ENCODE measurements at regions not wholly inside any gene's neighbourhood (a gene's known extent, or its start where the extent isn't known, plus 50 kb on each side); places are given as distances from the start of the nearest gene placed in this dataset.
A peak's percentile ranks its signal among the peaks of the same experiment; 100 is the strongest.
"Not testable (repeated sequence)": the region's sequence is repeated elsewhere in the genome, so short reads cannot be mapped to it uniquely, and the experiment has no call there.

DNA sequence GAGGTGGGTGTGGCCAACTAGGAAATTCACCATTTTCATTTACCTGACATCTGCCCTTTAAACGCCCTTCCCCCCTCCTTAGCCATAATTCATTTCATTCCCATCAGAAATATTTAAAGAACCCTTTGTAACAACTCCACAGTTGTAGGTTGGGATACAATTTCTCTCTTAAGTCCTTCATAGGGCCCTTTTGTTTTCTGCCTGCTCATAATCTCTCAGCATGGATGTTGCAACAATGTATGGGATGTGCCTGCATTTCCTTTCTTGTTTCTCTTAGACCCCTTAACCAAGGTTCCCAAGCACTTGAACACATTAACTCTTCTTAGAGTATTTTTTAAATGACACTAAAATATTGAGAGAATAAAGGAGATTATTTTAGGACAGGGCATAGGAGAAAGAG lies 51.7 kb upstream of the MYO10 start:
- intact Hi-C loops (cut with DNase I, micrococcal nuclease), result no loop called here
- ATAC-seq, result peak; percentile 18
- no peak for DNase-seq

DNA sequence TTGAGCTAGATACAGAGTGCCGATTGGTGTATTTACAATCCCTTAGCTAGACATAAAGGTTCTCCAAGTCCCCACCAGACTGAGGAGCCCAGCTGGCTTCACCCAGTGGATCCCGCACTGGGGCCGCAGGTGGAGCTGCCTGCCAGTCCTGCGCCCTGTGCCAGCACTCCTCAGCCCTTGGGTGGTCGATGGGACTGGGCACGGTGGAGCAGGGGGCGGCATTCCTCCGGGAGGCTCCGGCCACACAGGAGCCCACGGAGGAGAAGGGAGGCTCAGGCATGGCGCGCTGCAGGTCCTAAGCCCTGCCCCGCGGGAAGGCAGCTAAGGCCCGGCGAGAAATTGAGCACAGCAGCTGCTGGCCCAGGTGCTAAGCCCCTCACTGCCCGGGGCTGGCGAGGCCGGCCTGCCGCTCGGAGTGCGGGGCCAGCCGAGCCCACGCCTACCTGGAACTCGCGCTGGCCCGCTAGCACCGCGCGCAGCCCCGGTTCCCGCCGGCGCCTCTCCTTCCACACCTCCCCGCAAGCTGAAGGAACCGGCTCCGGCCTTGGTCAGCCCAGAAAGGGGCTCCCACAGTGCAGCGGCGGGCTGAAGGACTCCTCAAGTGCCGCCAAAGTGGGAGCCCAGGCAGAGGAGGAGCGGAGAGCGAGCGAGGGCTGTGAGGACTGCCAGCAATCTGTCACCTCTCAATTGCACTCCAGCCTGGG lies 54.9 kb upstream of the MYO10 start:
- intact Hi-C loops (cut with DNase I, micrococcal nuclease); ATAC-seq; DNase-seq: not testable (repeated sequence)

DNA sequence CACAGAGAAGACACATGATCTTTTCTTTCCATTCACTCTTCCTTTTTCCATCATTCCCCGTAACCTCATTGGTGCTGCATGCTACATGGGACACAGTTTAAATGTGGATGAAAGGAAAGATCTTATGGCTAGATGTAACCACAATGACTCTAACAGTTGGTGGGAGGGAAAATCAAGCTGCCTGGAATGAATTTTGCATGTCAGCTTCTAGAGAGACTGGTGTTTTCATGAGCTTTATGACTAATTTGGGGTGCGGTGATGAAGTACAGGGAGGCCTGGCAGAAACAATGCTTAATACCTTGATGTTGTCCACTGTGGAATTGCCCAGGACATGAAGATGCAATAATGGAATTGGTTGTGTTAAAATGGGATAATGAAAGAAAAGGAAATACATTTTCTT lies 55.9 kb upstream of the MYO10 start:
- intact Hi-C loops (cut with DNase I, micrococcal nuclease), result no loop called here
- ATAC-seq (no peak), DNase-seq (no peak)

DNA sequence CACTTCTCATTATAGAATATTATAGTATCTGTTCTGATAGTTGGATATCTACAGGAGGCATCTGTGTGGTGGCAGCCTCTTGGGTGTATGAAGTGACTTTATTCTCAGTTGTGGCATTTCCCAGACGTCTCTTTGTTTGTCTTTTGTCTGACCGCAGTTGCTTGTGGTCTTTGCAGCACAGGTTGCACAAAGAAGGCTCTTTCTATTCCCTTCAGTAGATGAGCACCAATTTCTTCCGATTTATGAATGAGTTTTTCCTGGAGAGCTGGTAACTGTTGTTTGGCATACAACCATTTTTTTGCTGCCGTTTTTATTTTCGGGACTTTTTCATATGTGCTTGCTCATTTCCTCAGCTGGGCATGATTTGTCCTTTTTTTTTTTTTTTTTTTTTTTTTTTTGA lies 56.4 kb upstream of the MYO10 start:
- DNase-seq (no peak), ATAC-seq (no peak)
- intact Hi-C loops (cut with DNase I, micrococcal nuclease), result no loop called here

DNA sequence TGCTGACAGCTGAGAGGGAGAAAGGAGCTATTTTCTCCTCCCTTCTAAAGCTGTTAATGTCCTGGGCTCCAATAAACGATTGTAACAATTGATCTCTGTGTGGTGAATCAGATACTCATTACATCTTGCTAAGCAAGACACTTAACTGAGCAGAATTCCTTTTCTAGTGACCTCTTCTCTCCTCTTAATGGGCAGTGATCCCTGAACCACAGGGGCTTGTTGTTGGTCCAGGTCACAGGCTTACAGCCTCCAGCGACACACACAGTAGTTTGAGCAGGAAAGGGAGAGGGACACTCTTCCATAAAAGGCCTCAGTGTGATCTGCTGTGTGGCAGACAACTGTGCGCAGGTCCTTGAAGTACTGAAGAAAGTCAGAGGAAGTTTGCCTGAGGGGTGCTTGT lies 58.5 kb upstream of the MYO10 start:
- DNase-seq (no peak), ATAC-seq (no peak)
- intact Hi-C loops (cut with DNase I, micrococcal nuclease), result no loop called here

DNA sequence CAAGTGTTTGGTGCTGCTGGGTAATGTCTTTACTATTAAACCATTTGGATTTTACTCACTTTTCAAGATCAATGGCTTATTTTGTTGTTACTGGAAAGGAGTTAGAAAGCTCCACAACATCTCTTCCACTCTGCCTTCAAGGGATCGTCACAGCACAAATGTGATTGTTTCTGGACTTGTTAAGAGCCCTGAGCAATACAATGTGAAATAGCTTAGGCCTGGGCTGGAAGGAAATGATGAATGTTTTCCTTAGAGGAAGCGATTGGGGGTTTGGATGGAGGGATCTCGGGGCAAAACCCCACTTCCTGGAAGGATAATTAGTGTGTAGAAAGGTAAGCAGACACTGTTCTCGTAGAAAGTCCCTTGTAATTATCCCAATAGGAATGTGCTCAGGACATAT lies 59.3 kb upstream of the MYO10 start:
- intact Hi-C loops (cut with DNase I, micrococcal nuclease), result no loop called here
- ATAC-seq (no peak), DNase-seq (no peak)

DNA sequence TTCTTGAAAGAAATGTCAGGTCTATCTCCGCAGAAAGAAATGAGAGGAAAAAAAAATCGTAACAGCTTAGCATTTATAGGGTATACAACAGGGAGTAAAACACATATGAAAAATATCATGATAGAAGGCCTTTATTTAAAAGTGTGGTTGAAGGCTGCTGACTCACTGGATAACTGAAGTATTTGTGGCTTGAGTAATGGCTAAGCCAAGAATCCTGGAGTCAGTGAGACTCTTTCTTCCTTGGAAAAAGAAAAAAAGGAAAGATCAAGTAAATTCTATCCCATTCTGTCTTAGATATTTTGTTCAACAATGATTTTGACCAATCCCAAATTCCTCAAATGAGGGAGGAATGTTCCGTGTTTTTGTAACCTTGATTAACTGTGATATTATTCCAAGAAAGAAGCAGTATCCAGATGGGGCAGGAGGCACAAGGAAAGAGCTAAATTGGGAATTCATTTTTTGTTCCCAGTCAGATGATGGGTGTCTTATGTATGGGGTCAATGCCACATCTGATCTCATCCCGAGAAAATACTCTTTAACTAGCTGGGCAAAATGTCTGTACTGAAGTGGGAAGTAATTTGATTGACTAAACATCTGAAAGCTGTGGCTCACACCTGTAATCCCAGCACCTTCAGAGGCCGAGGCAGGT lies 64.3 kb upstream of the MYO10 start:
- intact Hi-C loops (cut with DNase I, micrococcal nuclease), result no loop called here
- no peak for ATAC-seq

DNA sequence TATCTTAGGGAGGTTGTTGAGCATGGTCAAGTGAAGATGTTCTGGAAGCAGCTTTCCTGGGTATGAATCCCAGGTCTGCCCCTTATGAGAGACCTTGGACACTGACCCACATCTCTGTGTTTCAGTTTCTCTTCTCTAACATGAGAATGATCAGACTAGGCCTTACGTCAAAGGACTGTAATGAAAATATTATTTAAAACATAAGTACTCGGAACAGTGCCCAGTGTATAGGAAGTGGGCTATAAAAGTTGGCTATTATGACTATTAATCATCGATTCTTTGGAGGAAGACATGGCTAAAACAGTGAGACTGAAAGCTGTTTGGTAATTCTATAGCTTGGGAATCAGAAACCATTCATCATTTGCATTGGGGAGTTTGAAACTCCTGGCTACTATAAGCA lies 65.3 kb upstream of the MYO10 start:
- DNase-seq, result no peak
- no peak for ATAC-seq
- intact Hi-C loops (cut with DNase I, micrococcal nuclease), result no loop called here

More for the DNA sequence above, 64.3 kb upstream of the MYO10 start:
- DNase-seq, result no peak

DNA sequence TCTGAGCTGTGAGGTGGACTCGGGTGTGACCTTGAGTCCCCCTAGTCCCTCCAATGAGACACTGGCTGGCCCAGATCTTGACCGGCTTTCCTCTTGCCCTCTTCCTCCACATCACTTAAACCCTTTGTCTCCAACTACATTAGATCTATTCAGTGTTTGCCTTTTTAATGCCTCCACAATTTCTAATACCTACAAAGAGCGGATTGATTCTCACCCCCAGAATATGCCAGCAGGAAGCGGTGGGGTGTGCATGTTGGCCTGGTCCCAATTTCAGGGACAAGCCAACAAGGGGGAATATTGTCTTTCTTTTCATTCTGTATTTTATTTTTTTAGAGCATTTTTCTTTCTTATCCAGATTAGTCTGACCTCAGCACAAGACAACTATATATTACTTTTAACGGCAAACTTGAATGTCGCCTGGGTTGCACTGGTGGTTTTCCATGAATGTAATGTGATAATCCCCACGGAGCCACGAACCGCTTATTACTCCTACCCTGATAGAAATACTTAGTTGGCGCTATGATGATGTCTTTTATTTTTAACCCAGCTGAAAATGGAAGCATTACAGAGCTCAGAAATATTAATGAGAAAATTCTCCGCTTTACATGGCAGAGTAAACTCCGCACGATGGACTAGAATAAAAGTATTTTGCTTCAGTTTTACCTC lies 68.5 kb upstream of the MYO10 start:
- DNase-seq (no peak), ATAC-seq (no peak)
- intact Hi-C loops (cut with DNase I, micrococcal nuclease), result no loop called here

DNA sequence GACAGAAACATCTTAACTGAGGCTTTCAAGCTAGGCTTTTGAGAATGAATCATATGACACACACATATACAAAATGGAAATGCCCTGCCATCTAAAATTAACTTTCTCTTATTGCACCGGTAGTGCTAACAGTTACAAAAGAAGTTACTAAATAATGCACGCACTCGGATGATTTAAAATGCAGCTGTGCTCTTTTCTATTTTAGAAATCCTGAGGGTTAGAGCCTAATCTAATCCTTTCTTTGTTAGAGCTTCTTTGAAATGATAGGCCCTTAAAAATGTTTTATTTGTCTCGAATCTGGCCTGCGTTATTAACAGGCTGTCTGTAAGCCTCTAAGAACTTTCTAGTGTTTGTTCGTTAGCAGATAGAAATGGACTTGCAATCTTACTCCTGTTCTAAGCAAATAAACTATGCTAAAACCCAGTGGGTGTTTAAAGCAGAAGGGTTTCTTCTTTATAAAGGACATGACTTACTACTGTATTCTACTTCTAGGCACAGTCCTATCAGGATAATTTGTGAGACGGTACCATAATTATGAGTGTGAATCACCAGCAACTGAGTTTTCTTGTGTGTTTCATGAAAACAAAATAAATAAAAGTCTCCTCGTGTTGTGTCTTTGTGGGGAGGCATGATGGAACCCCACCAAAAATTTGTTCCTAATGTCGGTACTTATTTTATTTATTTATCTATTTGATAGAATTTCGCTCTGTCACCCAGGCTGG lies 69.2 kb upstream of the MYO10 start:
- no peak for ATAC-seq
- intact Hi-C loops (cut with DNase I, micrococcal nuclease), result no loop called here
- no peak for DNase-seq

DNA sequence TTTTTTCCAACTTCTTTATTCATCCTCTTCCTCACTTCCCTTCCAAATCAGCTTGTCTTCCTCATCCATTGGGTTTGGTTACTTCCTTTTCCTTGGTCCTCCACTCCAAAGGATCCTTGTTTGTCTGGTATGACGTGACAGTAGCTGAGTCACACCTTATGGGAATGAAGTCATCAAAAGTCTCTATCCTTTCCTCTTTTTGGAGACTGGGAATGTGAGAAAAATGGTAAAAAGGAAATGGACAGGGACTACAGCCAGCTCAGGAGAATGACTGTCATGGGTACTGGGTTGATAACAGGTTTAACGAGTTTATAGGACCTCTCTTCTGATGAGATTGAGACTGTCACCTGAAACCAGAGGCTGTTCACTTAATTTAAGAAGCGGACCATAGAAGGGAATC lies 76.2 kb upstream of the MYO10 start:
- DNase-seq, result no peak
- ATAC-seq, result no peak
- intact Hi-C loops (cut with DNase I, micrococcal nuclease), result no loop called here

DNA sequence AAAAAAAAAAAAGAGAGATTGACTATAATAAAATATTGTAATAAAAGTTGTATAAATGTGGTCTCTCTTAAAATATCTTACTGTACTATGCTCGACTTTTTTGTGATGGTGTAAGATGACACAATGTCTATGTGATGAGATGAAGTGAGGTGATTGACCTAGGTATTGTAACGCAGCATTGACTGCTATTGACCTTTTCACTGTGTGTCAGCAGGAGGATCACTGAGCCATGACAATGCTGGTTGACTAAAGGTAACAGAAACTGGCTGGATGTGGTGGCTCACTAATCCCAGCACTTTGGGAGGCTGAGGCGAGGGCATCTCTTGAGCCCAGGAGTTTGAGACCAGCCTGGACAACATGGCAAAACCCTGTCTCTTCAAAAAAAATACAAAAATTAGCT lies 78.6 kb upstream of the MYO10 start:
- DNase-seq, result no peak
- no peak for ATAC-seq

DNA sequence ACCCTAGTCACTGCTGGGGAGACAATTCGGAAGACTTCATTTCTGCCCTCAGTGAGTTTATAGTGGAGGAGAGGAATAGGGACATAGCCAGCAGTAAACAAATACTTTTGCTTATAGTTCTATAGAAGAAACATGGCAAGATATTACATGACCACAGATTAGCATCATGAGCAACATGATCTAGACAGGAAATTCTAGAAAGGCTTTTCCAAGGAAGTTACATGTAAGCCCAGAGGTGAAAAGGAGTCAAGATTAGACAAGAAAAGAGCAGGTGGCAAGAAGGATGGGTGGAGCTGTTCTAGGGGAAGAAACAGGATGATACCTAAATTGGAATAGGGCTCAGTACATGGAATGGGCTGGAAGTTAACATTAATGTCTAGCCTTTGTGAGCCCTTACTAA lies 82.8 kb upstream of the MYO10 start:
- intact Hi-C loops (cut with DNase I, micrococcal nuclease), result no loop called here
- ATAC-seq, result no peak
- no peak for DNase-seq

More for the DNA sequence above, 78.6 kb upstream of the MYO10 start:
- intact Hi-C loops (cut with DNase I, micrococcal nuclease), result no loop called here

DNA sequence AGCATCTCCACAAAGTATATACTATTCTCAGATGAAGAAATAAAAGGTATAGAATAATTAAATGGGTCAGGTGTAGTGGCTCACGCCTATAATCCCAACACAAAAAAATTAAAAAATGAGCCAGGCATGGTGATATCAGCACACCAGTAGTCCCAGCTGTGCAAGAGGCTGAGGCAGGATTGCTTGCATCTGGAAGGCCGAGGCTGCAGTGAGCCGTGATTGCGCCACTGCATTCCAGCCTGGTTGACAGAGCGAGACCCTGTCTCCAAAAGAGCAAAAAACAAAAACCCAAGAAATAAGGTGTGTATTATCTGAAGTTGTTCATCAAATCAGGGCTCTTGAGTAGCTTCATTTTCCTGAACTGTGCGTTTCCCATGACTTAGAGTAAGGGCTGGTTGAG lies 83.2 kb upstream of the MYO10 start:
- DNase-seq (no peak), ATAC-seq (no peak)
- intact Hi-C loops (cut with DNase I, micrococcal nuclease), result no loop called here

DNA sequence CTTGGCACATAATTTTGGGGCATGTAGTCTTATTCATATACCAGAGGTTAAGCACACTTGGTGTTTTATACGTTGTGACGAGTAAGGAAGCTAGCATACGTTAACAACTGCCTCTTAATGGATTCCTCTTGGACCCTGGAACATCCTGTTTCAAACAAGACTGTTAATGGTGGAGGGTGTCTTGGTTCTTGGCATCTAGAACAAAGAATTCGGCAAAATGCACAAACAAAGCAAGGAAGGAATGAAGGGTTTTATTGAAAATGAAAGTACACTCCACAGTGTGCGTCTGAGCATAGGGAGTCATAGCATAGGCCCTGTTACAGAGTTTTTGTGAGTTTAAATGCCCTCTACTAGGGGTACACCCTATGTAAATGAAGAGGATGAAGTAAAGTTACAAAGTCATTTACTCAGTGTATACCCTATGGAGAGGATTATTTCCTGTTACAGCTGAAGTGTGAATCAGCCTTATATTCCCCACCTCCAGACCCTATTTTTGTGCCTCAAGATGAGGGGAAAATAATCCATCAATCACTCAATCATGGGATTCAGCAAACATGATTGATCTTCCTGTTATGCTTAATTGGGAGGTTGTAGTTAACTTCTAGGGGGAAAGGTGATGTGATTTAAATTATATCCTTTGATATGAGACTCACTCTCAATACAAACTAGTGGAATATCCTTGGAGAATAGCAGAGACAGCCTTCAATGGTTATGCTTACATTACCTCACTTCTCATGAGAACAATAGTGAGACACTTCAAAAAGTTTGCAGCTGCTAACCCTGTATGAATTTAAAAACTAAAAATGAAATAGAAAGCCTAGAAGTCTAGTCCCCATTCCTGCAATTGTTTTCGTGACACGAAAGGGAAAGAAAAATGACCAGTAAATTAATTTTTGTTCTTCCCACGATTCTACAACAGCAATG lies 84.9 kb upstream of the MYO10 start:
- ATAC-seq (no peak), DNase-seq (no peak)
- intact Hi-C loops (cut with DNase I, micrococcal nuclease), result no loop called here

DNA sequence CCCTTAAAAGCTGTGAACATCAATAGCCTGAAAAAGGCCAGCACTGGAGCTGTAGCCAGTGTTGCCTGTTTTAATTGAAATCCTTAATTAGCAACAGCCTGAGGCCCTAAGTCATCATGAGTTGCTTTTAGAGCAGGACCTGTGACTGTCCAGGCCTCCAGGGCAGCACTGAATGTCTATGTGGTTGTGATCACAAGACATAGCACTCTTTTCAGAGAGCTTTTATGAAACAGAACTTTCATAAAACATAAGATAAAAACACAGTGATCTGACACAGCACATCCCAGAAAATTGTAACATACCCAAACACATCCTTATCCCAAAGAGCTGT lies 85.5 kb upstream of the MYO10 start:
- intact Hi-C loops (cut with DNase I, micrococcal nuclease), result no loop called here
- no peak for DNase-seq
- ATAC-seq, result no peak

DNA sequence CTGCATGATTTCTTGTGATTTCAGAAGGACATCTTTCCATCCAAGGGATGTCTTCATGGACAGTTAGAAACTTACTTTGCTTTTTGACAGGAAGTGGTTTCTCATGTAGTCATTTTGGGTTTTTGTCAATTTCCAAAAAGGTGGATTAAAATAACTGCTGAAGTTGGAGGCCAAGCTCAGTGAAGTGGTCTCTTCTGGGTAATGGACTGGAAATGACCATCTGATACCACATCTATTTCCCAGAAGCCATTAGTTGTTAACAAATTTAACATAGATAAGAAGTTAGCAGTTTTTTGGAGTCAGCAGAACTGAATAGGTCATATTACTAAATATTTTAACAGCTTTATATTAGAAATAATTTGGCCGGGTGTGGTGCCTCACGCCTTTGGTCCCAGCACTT lies 86.2 kb upstream of the MYO10 start:
- ATAC-seq (no peak), DNase-seq (no peak)
- intact Hi-C loops (cut with DNase I, micrococcal nuclease), result no loop called here

DNA sequence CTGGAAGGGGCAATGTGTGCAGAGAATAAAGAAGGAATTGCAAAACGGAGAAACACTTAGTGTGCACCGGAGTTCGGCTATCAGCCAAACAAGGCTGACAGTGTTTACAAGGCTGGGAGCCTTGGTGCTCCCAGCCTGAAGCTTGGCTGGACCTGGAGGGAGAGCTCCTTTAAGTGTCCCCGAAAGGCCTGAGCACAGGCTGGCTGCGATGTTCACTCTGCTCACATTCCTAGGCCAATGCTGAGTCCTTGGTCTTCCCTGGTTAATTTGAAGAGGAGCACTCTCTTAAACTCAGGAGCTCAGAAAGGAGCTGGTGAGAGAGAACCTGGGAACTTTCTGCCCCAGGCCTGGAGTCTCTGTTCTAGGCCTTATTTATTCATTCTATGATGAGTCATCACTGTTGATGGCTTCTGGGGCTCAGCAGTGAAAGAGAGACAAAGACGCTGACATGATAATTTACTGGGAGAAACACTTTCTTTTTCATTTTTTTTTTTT lies 88.6 kb upstream of the MYO10 start:
- intact Hi-C loops (cut with DNase I, micrococcal nuclease), result no loop called here
- no peak for ATAC-seq
- no peak for DNase-seq
